Hepatocyte (in vitro differentiated cells): ENCODE measurements at regions not wholly inside any gene's neighbourhood (a gene's known extent, or its start where the extent isn't known, plus 50 kb on each side); places are given as distances from the start of the nearest gene placed in this dataset.
"Not testable (repeated sequence)": the region's sequence is repeated elsewhere in the genome, so short reads cannot be mapped to it uniquely, and the experiment has no call there.

ENCODE experiments used
- DNase-seq: peaks from one replicate; pipeline ENCODE4 v3.0.0-alpha.2; 2016; ENCODE audit warnings: low spot score
- H2AFZ ChIP-seq: fragments of 200-600 bp; sonication (generic); 2 replicates; pipeline ENCODE4 v1.6.0; 2016; ENCODE audit warnings: antibody characterized with exemption, mild to moderate bottlenecking
- H3K27ac ChIP-seq: fragments of 200-600 bp; sonication (generic); 2 replicates; pipeline ENCODE4 v1.5.1; 2016; ENCODE audit warnings: mild to moderate bottlenecking
- H3K27me3 ChIP-seq: fragments of 200-600 bp; sonication (generic); 2 replicates; pipeline ENCODE4 v1.6.1; 2016
- H3K36me3 ChIP-seq: fragments of 200-600 bp; sonication (generic); replicated peaks from 2 replicates; pipeline ENCODE4 v1.5.1; 2016; ENCODE audit warnings: low read depth; ENCODE audit not compliant: insufficient read depth
- H3K4me1 ChIP-seq: fragments of 200-600 bp; sonication (generic); 2 replicates; pipeline ENCODE4 v1.5.1; 2016; ENCODE audit warnings: mild to moderate bottlenecking, moderate library complexity; ENCODE audit not compliant: insufficient read depth
- H3K4me2 ChIP-seq: fragments of 200-600 bp; sonication (generic); 2 replicates; pipeline ENCODE4 v1.6.0; 2016
- H3K4me3 ChIP-seq: fragments of 200-600 bp; sonication (generic); 2 replicates; pipeline ENCODE4 v1.5.1; 2016; ENCODE audit warnings: mild to moderate bottlenecking
- H3K79me2 ChIP-seq: fragments of 200-600 bp; sonication (generic); 2 replicates; pipeline ENCODE4 v1.6.0; 2017; ENCODE audit warnings: mild to moderate bottlenecking
- H3K9me2 ChIP-seq: fragments of 200-600 bp; sonication (generic); replicated peaks from 2 replicates; pipeline ENCODE4 v1.6.0; 2017; ENCODE audit warnings: mild to moderate bottlenecking; ENCODE audit not compliant: insufficient read depth
- H3K9me3 ChIP-seq: fragments of 200-600 bp; sonication (generic); 2 replicates; pipeline ENCODE4 v1.5.1; 2016; ENCODE audit warnings: low read depth, mild to moderate bottlenecking
- H4K20me1 ChIP-seq: fragments of 200-600 bp; sonication (generic); 2 replicates; pipeline ENCODE4 v1.6.0; 2016; ENCODE audit warnings: mild to moderate bottlenecking; ENCODE audit not compliant: insufficient read depth, poor library complexity, severe bottlenecking
- CTCF ChIP-seq: fragments of 200-600 bp; sonication (generic); IDR thresholded peaks from 2 replicates; pipeline ENCODE4 v1.5.1; 2016; ENCODE audit warnings: antibody characterized with exemption, mild to moderate bottlenecking; ENCODE audit not compliant: poor library complexity
- EZH2 ChIP-seq: fragments of 200-600 bp; sonication (generic); IDR thresholded peaks from 2 replicates; pipeline ENCODE4 v1.6.1; 2016; ENCODE audit warnings: antibody characterized with exemption, mild to moderate bottlenecking, borderline replicate concordance
- EZH2phosphoT487 ChIP-seq: fragments of 200-600 bp; sonication (generic); IDR thresholded peaks from one replicate; pipeline ENCODE4 v1.6.1; 2018; ENCODE audit warnings: antibody characterized with exemption, mild to moderate bottlenecking, low read depth, moderate library complexity; ENCODE audit not compliant: unreplicated experiment, severe bottlenecking
- WGBS: methylation state at CpG from one replicate; pipeline ENCODE4 v1.1.6; 2016; ENCODE audit warnings: low lambda C conversion rate; ENCODE audit errors: missing lambda C conversion rate; 5-methylcytosine and 5-hydroxymethylcytosine counted together

GRCh38 chr9:2276296-2276695 is 261.1 kb downstream of the SMARCA2 start:
- Histone ChIP-seq H3K9me2 (no peaks in the 10 kb centered on the region), H3K79me2 (no peaks in the 10 kb centered on the region), H3K4me1 (no peaks in the 10 kb centered on the region), H3K4me2 (no peak overlapping the region), H4K20me1 (no peaks in the 10 kb centered on the region), H3K27ac (no peak overlapping the region), H2AFZ (no peak overlapping the region), H3K36me3 (no peaks in the 10 kb centered on the region), H3K9me3 (no peaks in the 10 kb centered on the region), H3K27me3 (no peaks in the 10 kb centered on the region), H3K4me3 (no peak overlapping the region)
- WGBS: 81% methylated on average over 10 of the region's 10 CpGs
- DNase-seq: no peak
- TF ChIP-seq CTCF (no peak), EZH2phosphoT487 (no peak), EZH2 (no peak)

GRCh38 chr9:2277133-2277532 is 262.0 kb downstream of the SMARCA2 start:
- not testable (repeated sequence) for H3K4me2 ChIP-seq, H3K27me3 ChIP-seq, H3K36me3 ChIP-seq, DNase-seq, H4K20me1 ChIP-seq, H3K4me1 ChIP-seq, H3K27ac ChIP-seq, H3K79me2 ChIP-seq, H2AFZ ChIP-seq, H3K9me2 ChIP-seq, H3K4me3 ChIP-seq, H3K9me3 ChIP-seq
- WGBS: 64% methylated on average over 9 of the region's 9 CpGs

GRCh38 chr9:2277644-2278043 is 262.5 kb downstream of the SMARCA2 start:
- not testable (repeated sequence) for H3K36me3 ChIP-seq, DNase-seq, H3K27ac ChIP-seq, H2AFZ ChIP-seq, H3K27me3 ChIP-seq, H3K4me2 ChIP-seq, H3K9me3 ChIP-seq, H4K20me1 ChIP-seq, H3K79me2 ChIP-seq, H3K9me2 ChIP-seq, H3K4me3 ChIP-seq, H3K4me1 ChIP-seq
- WGBS: 90% methylated on average over 12 of the region's 12 CpGs

GRCh38 chr9:2279138-2279537 is 264.0 kb downstream of the SMARCA2 start:
- 80% methylated on average over 8 of the region's 8 CpGs for WGBS
- DNase-seq, H3K79me2 ChIP-seq, H2AFZ ChIP-seq, H3K4me1 ChIP-seq, H4K20me1 ChIP-seq, H3K4me3 ChIP-seq, H3K9me3 ChIP-seq, H3K27me3 ChIP-seq, H3K4me2 ChIP-seq, H3K9me2 ChIP-seq, H3K36me3 ChIP-seq: not testable (repeated sequence)
- H3K27ac ChIP-seq: peak overlapping the region; percentile 23

- H3K4me1 ChIP-seq: no peaks in the 10 kb centered on the region
- no peaks in the 10 kb centered on the region for H3K9me2 ChIP-seq
- H3K4me3 ChIP-seq: no peak overlapping the region
- H3K79me2 ChIP-seq: no peaks in the 10 kb centered on the region
- WGBS: 41% methylated on average over 13 of the region's 13 CpGs
- no peak overlapping the region for H2AFZ ChIP-seq
- H4K20me1 ChIP-seq: no peaks in the 10 kb centered on the region
- H3K4me2 ChIP-seq: no peak overlapping the region
- no peaks in the 10 kb centered on the region for H3K27me3 ChIP-seq
- no peaks in the 10 kb centered on the region for H3K9me3 ChIP-seq
- H3K27ac ChIP-seq: peak overlapping the region; percentile 58
- no peaks in the 10 kb centered on the region for H3K36me3 ChIP-seq
- peak; percentile 42 for DNase-seq
- no peak for TF ChIP-seq CTCF
- no peak for TF ChIP-seq EZH2
- TF ChIP-seq EZH2phosphoT487: no peak
Observed at GRCh38 chr9:2281031-2281802, 266.1 kb downstream of the SMARCA2 start.
